ENCODE measurements at regions not wholly inside any gene's neighbourhood (a gene's known extent, or its start where the extent isn't known, plus 50 kb on each side); places are given as distances from the start of the nearest gene placed in this dataset.

GRCh38 chr9:119961774-119962424, 592.7 kb upstream of the BRINP1 start:
- 19% methylated on average over 17 of the region's 19 CpGs for whole genome bisulfite sequencing (ENCODE audit: insufficient coverage, low coverage, low lambda C conversion rate, missing lambda C conversion rate)
- TF ChIP-seq, protein P1, sequence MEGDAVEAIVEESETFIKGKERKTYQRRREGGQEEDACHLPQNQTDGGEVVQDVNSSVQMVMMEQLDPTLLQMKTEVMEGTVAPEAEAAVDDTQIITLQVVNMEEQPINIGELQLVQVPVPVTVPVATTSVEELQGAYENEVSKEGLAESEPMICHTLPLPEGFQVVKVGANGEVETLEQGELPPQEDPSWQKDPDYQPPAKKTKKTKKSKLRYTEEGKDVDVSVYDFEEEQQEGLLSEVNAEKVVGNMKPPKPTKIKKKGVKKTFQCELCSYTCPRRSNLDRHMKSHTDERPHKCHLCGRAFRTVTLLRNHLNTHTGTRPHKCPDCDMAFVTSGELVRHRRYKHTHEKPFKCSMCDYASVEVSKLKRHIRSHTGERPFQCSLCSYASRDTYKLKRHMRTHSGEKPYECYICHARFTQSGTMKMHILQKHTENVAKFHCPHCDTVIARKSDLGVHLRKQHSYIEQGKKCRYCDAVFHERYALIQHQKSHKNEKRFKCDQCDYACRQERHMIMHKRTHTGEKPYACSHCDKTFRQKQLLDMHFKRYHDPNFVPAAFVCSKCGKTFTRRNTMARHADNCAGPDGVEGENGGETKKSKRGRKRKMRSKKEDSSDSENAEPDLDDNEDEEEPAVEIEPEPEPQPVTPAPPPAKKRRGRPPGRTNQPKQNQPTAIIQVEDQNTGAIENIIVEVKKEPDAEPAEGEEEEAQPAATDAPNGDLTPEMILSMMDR (IDR thresholded peaks at IDR 0.05) = peak; percentile 51 to 90 (median 84)
- no peak for TF ChIP-seq POLR2A (IDR thresholded peaks at IDR 0.05)
- intact Hi-C loops (cut with DNase I) = no loop called here
- H3K27me3 ChIP-seq = no peaks in the 10 kb centered on the region
- no peak overlapping the region for H3K4me3 ChIP-seq
- no peaks in the 10 kb centered on the region for H3K36me3 ChIP-seq
- DNase-seq (peak; percentile 57 to 62 (median 61)), ATAC-seq (peak; percentile 86 to 89 (median 89))
- no peaks in the 10 kb centered on the region for H3K9me3 ChIP-seq
- H3K27ac ChIP-seq = no peak overlapping the region
- H3K4me1 ChIP-seq = no peaks in the 10 kb centered on the region

DNA sequence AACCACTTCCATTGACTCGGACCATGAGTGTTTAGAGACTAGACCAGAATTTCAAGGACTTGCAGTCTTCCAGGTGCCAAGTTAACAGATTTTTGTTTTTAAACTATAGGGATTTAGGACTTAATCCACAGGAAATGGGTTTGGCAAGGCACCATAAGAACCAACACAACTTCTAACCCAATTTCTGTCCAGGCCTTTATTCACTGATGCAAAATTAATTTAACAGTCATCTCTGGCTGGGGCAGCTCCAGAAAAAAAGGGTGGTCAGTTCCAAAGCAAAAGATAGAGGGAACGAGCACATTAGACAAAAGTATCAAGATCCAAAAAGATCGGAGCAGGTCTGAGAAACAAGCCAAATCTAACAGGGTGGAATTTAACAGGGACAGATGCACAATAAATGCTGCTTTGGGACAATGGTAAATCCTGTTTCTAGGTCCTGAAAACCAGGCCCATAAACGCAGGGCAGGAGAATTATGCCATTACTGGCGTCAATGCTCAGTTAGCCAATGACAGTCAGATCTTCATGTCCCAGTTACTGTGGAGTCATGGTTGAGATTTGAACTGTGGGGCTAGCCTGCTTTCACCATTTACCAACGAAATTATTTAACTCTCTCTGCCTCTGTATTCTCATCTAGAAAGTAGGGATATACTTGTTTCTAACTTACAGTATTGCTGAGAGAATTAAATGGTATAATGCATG, 590.8 kb upstream of the BRINP1 start:
- Histone ChIP-seq H3K27ac (no peak overlapping the region), H3K27me3 (no peaks in the 10 kb centered on the region), H3K4me1 (no peaks in the 10 kb centered on the region), H3K4me3 (no peak overlapping the region), H3K36me3 (no peaks in the 10 kb centered on the region), H3K9me3 (no peaks in the 10 kb centered on the region)
- intact Hi-C loops (cut with DNase I) = no loop called here
- ATAC-seq (no peak), DNase-seq (no peak)
- TF ChIP-seq, protein P1 (IDR thresholded peaks at IDR 0.05) = no peak
- TF ChIP-seq POLR2A (IDR thresholded peaks at IDR 0.05) = no peak
- 51% methylated on average over 4 of the region's 6 CpGs for WGBS (ENCODE audit: insufficient coverage, low coverage, low lambda C conversion rate, missing lambda C conversion rate)

GRCh38 chr9:119956111-119956510, 586.9 kb upstream of the BRINP1 start:
- H3K4me3 ChIP-seq = no peak overlapping the region
- no peak overlapping the region for H3K27ac ChIP-seq
- DNase-seq (no peak), ATAC-seq (no peak)
- H3K27me3 ChIP-seq = no peaks in the 10 kb centered on the region
- TF ChIP-seq, protein P1 (IDR thresholded peaks at IDR 0.05) = no peak
- no peak for TF ChIP-seq POLR2A (IDR thresholded peaks at IDR 0.05)
- H3K36me3 ChIP-seq = no peaks in the 10 kb centered on the region
- intact Hi-C loops (cut with DNase I) = no loop called here
- H3K4me1 ChIP-seq = no peaks in the 10 kb centered on the region
- WGBS (ENCODE audit: insufficient coverage, low coverage, low lambda C conversion rate, missing lambda C conversion rate) = 58% methylated on average over 2 of the region's 2 CpGs
- no peaks in the 10 kb centered on the region for H3K9me3 ChIP-seq

DNA sequence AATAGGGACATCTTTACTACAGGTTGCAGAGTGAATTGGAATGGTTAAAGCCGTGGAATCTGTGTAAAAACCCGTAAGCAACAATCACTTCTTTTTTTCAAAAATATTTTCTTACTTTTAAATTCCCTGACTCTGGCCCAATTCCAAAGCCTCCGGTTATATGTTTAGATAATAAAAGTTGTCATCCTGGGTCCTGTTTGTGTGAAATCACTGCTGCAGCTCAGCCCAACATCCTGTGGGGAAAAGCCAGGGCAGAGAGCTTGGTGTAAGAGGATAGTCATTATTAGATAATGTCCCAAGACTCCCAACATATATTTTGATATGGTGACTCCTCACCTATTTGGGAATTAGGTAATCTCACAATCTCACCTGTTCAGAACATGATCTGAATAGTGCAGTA, 586.0 kb upstream of the BRINP1 start:
- H3K36me3 ChIP-seq = no peaks in the 10 kb centered on the region
- intact Hi-C loops (cut with DNase I) = no loop called here
- no peaks in the 10 kb centered on the region for H3K4me1 ChIP-seq
- H3K9me3 ChIP-seq = no peaks in the 10 kb centered on the region
- no peak for DNase-seq
- 38% methylated on average over 3 of the region's 3 CpGs for WGBS (ENCODE audit: insufficient coverage, low coverage, low lambda C conversion rate, missing lambda C conversion rate)
- no peak for ATAC-seq
- H3K27me3 ChIP-seq = no peaks in the 10 kb centered on the region
- H3K4me3 ChIP-seq = no peak overlapping the region
- no peak for TF ChIP-seq POLR2A (IDR thresholded peaks at IDR 0.05)
- H3K27ac ChIP-seq = no peak overlapping the region

- Histone ChIP-seq H3K36me3 (no peaks in the 10 kb centered on the region), H3K9me3 (no peaks in the 10 kb centered on the region), H3K27me3 (no peaks in the 10 kb centered on the region), H3K4me3 (no peak overlapping the region), H3K27ac (no peak overlapping the region), H3K4me1 (no peaks in the 10 kb centered on the region)
- intact Hi-C loops (cut with DNase I) = no loop called here
- TF ChIP-seq POLR2A (IDR thresholded peaks at IDR 0.05) = no peak
- TF ChIP-seq, protein P1 (IDR thresholded peaks at IDR 0.05) = no peak
- DNase-seq = no peak
- no peak for ATAC-seq
- 54% methylated on average over 3 of the region's 3 CpGs for WGBS (ENCODE audit: insufficient coverage, low coverage, low lambda C conversion rate, missing lambda C conversion rate)
Observed at GRCh38 chr9:119951591-119951990, 582.4 kb upstream of the BRINP1 start.
